T-helper 2 cell (primary cell): ENCODE measurements at regions not wholly inside any gene's neighbourhood (a gene's known extent, or its start where the extent isn't known, plus 50 kb on each side); places are given as distances from the start of the nearest gene placed in this dataset.
"Not testable (repeated sequence)": the region's sequence is repeated elsewhere in the genome, so short reads cannot be mapped to it uniquely, and the experiment has no call there.

Experiments
- DNase-seq, 5 experiments: peaks; one replicate each; pipeline versions ENCODE4 v3.0.0 to v3.0.0-alpha.2; 2012 to 2022

DNA sequence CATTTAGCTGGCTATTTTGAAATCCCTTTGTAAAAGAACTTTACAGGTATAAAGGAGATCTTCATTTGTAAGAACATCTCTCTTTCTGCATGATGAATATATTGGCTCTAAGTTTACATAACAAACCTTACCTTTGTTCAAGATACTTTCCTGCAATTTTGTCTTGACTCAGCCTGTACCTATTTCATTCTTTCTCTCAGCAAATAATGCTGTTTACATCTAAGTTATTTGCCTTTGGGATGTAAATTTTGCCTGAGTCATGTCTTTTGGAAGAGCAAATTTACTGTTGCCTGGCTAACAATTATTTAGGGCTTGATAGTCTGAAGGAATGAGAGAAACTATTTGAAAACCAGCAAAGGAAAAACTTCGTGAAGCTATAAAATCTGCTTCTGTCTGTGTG lies 210.4 kb upstream of the TGIF2LY start:
- not testable (repeated sequence) for DNase-seq

DNA sequence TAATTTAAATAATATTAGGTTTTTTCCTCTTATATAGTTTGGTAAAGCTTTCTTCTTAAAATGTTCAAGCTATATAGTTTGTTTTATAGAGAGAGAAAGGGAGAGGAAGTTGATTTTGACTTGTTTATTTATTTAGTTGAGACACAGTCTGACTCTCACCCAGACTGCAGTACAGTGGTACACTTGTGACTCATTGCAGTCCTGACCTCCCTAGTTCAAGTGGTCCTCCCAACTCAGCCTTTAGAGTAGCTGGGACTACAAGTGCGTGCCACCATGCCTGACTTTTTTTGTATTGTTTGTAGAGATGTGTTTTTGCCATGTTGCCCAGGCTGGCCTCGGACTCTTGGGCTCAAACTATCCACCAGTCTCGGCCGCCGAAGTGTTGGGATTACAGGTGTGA lies 187.4 kb upstream of the TGIF2LY start:
- DNase-seq = not testable (repeated sequence)

DNA sequence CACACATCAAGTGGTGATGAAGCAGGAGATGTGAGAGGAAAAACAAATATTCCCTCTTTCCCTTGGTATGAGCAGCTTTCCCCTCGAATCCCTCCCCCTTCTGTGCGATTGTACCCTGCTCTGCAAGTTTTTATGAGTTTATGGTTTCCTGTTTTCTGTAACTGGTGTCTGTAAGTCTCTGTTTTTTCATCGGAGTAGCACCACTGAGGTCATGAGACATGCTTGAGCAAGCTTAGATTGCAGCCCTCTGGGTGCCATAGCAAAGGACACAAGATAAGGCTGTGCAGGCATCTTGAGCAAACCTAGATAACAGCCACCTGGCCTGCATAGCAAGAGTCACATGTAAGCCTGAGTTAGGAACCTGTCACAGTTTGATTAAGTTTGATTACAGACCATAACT lies 174.6 kb upstream of the TGIF2LY start:
- not testable (repeated sequence) for DNase-seq

DNA sequence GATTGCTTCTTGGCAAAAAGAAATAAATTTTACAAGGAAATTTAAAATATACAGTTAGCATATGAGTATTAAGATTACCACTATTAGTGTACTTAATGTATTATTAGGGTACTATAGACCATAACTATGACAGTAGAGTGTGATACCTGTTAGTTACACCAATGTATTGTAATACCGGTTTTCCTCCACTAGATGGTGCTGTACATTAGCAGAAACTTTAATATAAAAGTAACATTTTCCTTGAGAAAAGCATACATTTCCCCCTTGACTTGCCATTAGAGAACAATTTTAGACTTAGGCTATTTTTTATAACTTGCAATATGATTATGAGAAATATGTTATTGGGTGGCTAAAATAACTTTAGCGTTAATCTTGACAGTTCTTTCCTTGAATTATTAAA lies 173.3 kb upstream of the TGIF2LY start:
- DNase-seq = peak in 1 of 5 experiments; percentile 11

DNA sequence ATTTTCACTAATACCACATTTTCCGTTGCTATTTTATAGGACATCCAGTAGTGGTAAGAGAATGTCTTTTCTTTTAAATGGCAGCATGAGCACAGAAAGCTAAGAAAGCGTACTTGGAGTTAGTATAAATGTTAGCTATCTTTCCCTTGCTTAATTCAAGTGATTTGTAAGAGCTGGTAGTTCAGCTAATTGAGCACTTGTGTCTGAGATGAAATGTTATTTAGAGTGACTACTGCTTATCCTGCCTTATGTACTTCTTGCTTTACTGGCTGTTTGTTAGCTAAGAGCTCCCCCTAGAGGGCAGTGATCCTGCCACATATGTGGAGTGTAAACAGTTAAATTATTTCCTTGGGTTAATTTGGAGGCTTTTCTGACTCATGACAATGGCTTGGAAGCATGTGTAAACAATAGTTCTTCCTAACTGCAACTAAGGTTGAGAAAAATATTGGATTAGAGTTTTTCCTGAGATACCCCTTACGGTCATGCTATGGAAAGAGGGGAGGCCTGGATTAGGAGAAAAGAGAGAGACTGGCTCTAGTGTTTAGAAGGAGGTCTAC lies 171.9 kb upstream of the TGIF2LY start:
- DNase-seq = not testable (repeated sequence)

DNA sequence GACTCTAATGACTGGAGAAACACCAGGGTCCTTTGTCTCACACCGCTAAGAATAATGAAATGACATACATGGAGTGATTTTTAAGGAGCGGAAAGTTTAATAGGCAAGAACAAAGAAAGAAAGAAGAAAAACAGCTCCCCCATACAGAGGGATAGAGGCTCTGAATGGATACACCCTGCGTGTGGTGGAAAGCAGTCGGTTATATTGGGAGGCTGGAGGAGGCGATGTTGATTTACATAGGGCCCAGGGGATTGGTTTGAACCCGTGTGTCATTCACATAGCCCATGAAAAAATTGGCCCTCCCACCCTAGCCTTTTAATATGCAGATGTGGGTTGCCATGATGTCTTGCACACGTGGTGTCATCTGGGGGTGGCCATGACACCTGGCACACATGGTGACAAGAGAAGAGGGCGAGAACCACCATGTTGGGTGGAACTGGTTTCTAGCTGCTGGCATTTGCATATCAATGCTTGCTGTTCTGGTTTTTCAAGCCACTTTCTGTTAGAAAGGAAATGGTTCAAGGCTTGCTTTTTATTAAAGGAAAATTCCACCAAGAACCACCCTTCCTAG lies 168.5 kb upstream of the TGIF2LY start:
- not testable (repeated sequence) for DNase-seq
